ENCODE measurements at regions not wholly inside any gene's neighbourhood (a gene's known extent, or its start where the extent isn't known, plus 50 kb on each side); places are given as distances from the start of the nearest gene placed in this dataset.
"Not testable (repeated sequence)": the region's sequence is repeated elsewhere in the genome, so short reads cannot be mapped to it uniquely, and the experiment has no call there.

DNA sequence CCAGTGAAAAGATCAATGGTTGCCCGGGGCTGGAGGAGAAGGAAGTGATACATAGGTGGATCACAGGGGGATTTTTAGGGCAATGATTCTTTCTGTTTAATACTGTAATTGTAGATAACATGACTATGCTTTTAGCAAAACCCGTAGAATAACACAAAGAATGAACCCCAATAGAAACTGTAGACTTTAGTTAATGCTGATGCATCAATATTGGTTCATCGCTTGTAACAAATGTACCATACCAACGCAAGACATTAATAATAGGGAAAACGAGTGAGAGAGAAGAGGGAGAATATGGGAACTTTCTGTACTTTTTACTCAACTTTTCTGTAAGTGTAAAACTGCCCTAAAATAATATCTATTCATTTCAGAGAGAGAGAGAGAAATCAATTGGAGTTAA is 383.3 kb upstream of the ATP11B start:
- no peak overlapping the region for H3K27ac ChIP-seq
- TF ChIP-seq ZFX (IDR thresholded peaks at IDR 0.05) (no peak), CTCF (conservative IDR thresholded peaks at IDR 0.05) (no peak)

DNA sequence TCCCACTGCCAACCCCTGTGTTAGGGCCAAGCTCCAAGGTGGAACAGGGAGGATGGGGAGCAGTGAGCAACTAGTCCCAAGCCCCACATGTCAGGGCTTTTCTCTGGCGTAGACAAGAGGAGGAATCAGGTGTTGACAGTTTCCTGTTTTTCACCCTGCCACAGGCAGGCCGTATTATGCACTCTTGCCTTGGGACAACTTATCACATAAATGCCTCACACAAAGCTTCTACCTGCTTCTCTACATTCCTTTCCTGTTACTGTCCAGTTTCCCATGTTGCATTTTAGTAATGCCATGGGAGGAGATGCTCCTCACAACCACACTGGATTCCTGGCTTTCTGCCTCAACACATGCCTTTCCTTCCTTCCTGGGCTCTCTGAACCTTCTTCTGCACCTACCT is 381.2 kb upstream of the ATP11B start:
- TF ChIP-seq ZFX (IDR thresholded peaks at IDR 0.05), result no peak
- no peak for TF ChIP-seq CTCF (conservative IDR thresholded peaks at IDR 0.05)
- no peak overlapping the region for H3K27ac ChIP-seq

DNA sequence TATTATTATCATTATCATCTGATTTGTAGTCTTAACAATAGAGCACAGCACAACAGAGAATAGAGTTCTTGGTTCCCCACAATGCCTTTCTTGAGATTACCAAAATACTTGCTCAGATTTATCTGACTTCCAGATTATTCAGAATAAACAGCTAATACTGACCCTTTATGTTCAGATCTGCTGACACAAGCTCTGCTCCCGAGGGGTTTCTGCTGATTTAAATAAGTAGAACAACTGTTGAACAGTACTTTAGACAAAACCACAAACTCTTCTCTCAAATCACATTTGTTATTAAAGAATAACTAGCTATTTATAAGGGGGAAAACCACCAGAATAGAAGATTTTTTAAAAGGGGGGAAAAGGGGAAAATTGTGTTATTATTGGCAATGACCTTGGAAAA is 380.2 kb upstream of the ATP11B start:
- no peak overlapping the region for H3K27ac ChIP-seq
- TF ChIP-seq CTCF (conservative IDR thresholded peaks at IDR 0.05) (no peak), ZFX (IDR thresholded peaks at IDR 0.05) (no peak)

DNA sequence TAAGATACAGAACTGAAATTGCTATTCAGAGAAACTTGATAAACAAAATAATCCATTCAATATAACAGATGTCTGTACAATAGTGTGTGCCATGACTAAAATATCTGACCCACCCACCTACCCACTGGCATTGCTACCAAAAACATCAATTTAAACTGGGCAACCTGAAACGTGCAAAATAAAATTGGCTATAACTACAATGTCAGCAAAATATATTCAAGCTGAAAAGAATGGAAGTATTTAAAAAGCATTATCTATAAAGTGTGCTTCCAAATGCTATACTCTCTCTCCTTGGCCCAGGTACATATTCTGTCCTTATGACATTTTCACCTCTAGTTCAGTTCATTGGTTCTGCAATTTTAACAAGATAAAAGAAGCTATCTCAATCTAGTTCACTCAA is 379.6 kb upstream of the ATP11B start:
- TF ChIP-seq CTCF (conservative IDR thresholded peaks at IDR 0.05) (no peak), ZFX (IDR thresholded peaks at IDR 0.05) (no peak)
- H3K27ac ChIP-seq, result no peak overlapping the region

DNA sequence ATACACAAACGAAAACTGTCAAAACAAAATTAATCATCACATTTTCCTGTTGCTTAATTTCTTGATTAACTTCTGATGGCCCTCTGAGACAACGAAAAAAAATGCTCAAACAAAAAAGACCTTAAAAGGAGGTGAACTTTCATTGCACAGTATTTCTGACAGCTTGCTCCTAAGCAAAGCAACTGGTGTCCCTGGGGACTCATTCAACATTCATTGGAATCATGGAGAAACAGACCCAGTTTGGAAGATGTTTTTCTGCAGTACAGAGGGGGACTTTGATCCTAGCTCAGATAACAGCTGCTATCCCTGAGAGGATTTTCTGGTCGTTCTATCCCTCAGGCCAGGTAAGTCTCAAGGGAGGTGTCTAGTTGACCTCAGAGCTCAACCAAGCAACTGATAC is 378.7 kb upstream of the ATP11B start:
- TF ChIP-seq CTCF (conservative IDR thresholded peaks at IDR 0.05), result no peak
- no peak for TF ChIP-seq ZFX (IDR thresholded peaks at IDR 0.05)
- H3K27ac ChIP-seq, result no peak overlapping the region

- no peak overlapping the region for H3K27ac ChIP-seq
Measured at GRCh38 chr3:182420741-182421140, 372.6 kb upstream of the ATP11B start.

DNA sequence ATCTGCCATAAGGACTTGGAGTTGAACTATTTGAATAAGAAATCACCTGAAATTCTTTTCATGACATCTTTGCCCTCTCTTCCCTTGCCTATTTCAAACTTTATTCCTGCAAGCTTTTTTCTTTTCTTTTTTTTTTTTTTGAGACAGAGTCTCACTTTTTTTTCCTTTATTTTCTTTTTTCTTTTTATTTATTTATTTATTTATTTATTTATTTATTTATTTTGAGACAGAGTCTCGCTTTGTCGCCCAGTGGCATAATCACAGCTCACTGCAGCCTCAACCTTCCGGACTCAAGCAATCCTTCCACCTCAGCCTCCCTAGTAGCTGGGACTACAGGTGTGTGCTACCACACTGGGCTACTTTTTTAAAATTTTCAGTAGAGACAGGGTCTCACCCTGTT is 369.3 kb upstream of the ATP11B start:
- TF ChIP-seq CTCF (conservative IDR thresholded peaks at IDR 0.05) (no peak), ZFX (IDR thresholded peaks at IDR 0.05) (no peak)

More at GRCh38 chr3:182420741-182421140, 372.6 kb upstream of the ATP11B start:
- no peak for TF ChIP-seq CTCF (conservative IDR thresholded peaks at IDR 0.05)
- TF ChIP-seq ZFX (IDR thresholded peaks at IDR 0.05), result no peak

DNA sequence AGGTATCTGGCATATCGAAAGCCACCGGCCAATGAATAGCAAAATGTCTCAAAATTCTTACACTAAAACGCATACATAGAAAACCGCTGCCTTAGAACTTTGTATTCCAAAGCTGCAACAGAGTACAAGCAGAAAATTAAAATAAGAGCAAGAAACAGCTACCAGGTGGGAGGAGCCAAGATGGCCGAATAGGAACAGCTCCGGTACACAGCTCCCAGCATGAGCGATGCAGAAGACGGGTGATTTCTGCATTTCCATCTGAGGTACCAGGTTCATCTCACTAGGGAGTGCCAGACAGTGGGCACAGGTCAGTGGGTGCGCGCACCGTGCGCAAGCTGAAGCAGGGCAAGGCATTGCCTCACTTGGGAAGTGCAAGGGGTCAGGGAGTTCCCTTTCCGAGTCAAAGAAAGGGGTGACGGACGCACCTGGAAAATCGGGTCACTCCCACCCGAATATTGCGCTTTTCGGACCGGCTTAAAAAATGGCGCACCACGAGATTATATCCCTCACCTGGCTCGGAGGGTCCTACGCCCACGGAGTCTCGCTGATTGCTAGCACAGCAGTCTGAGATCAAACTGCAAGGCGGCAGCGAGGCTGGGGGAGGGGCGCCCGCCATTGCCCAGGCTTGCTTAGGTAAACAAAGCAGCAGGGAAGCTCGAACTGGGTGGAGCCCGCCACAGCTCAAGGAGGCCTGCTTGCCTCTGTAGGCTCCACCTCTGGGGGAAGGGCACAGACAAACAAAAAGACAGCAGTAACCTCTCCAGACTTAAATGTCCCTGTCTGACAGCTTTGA is 367.2 kb upstream of the ATP11B start:
- not testable (repeated sequence) for H3K27ac ChIP-seq

More for the DNA sequence above, 369.3 kb upstream of the ATP11B start:
- no peak overlapping the region for H3K27ac ChIP-seq

- H3K27ac ChIP-seq, result not testable (repeated sequence)
Measured at GRCh38 chr3:182431972-182432371, 361.3 kb upstream of the ATP11B start.

Data from C4-2B (cell line).